K562 (cell line): ENCODE measurements at regions not wholly inside any gene's neighbourhood (a gene's known extent, or its start where the extent isn't known, plus 50 kb on each side); places are given as distances from the start of the nearest gene placed in this dataset.

Experiments used
- ATAC-seq: fragments of 200-7000 bp; cut with Tn5 transposase; 3 replicates; pipeline ENCODE4 v1.9.1; 2020; ENCODE audit warnings: moderate library complexity
- BruUV-seq: library from RNA; stranded (reverse); fragments of 400-500 nt; replicated peaks from 2 replicates; lab custom pipeline; 2021; lab: Mats Ljungman, UMichigan
- CTCF ChIA-PET: fragments of 300-600 bp; formaldehyde crosslinking; extraction: SDS; loops from one replicate; lab custom pipeline; 2021; ENCODE audit warnings: low intra/inter-chr PET ratio; lab: Yijun Ruan, JAX
- POLR2A ChIA-PET: fragments of 300-600, 350-650 bp; sonication (Branson Sonifier 250); formaldehyde crosslinking; extraction: SDS; loops from one replicate; lab custom pipeline; 2021; ENCODE audit warnings: antibody characterized with exemption, inconsistent platforms; lab: Yijun Ruan, JAX
- DNase-seq, 4 experiments: peaks; one replicate each; pipeline versions ENCODE4 v3.0.0 to v3.0.0-alpha.2; 2011 to 2018; ENCODE audit warnings: low spot score in 3 of 4, mixed read lengths in 3 of 4; ENCODE audit errors: extremely low read depth in 1 of 4
- FAIRE-seq: peaks from 2 replicates; lab custom pipeline; 2011; peaks lifted over from hg19 to GRCh38; lab: Jason Lieb, UNC
- H2AFZ ChIP-seq: 2 replicates; pipeline ENCODE4 v1.6.0; 2011; ENCODE audit warnings: low read depth, low read length, control low read depth, inconsistent platforms
- H3K27ac ChIP-seq: fragments of 200-600 bp; 3 replicates; pipeline ENCODE4 v1.8.0; 2011; ENCODE audit warnings: low read depth, mild to moderate bottlenecking, control low read depth, inconsistent platforms, low read length, moderate library complexity, mixed read lengths; ENCODE audit errors: extremely low read depth
- H3K27me3 ChIP-seq, 2 experiments: fragments of 300-600 bp in 1 of 2; 2 replicates in 1 of 2; 3 replicates in 1 of 2; pipeline versions ENCODE4 v1.6.0 to v1.8.0; 2011; ENCODE audit warnings: inconsistent platforms in 2 of 2, low read length in 2 of 2, mild to moderate bottlenecking in 1 of 2, mixed read lengths in 1 of 2, moderate library complexity in 1 of 2; ENCODE audit not compliant: control insufficient read depth in 2 of 2, insufficient read depth in 2 of 2
- H3K36me3 ChIP-seq: fragments of 300-600 bp; 3 replicates; pipeline ENCODE4 v1.8.0; 2011; ENCODE audit warnings: mild to moderate bottlenecking, low read length, inconsistent platforms; ENCODE audit not compliant: control insufficient read depth, insufficient read depth
- H3K4me1 ChIP-seq, 2 experiments: fragments of 200-600 bp in 1 of 2; replicated peaks in 1 of 2; 2 replicates in 1 of 2; 3 replicates in 1 of 2; pipeline versions ENCODE4 v1.5.1 to v1.8.0; 2011; ENCODE audit warnings: inconsistent platforms in 2 of 2, low read length in 2 of 2, mild to moderate bottlenecking in 1 of 2, mixed read lengths in 1 of 2, moderate library complexity in 1 of 2; ENCODE audit not compliant: control insufficient read depth in 2 of 2, insufficient read depth in 2 of 2
- H3K4me2 ChIP-seq: 2 replicates; pipeline ENCODE4 v1.6.1; 2011; ENCODE audit warnings: low read length, control low read depth, inconsistent platforms, mixed read lengths; ENCODE audit not compliant: insufficient read depth
- H3K4me3 ChIP-seq: fragments of 200-600 bp; sonication (generic), shearing (Covaris generic); 2 replicates; pipeline ENCODE4 v1.5.1; 2016; ENCODE audit warnings: control low read depth, inconsistent platforms
- H3K79me2 ChIP-seq: fragments of 200-600 bp; 3 replicates; pipeline ENCODE4 v1.8.0; 2011; ENCODE audit warnings: low read length, inconsistent platforms; ENCODE audit not compliant: control insufficient read depth, insufficient read depth
- H3K9ac ChIP-seq, 2 experiments: 2 replicates each; pipeline versions ENCODE4 v1.6.0 to v1.6.1; 2011; ENCODE audit warnings: low read depth in 2 of 2, low read length in 2 of 2, control low read depth in 1 of 2, inconsistent platforms in 1 of 2, mild to moderate bottlenecking in 1 of 2, mixed read lengths in 1 of 2; ENCODE audit not compliant: insufficient read depth in 1 of 2
- H3K9me1 ChIP-seq: one replicate; pipeline ENCODE4 v1.6.0; 2011; ENCODE audit warnings: inconsistent platforms, mild to moderate bottlenecking, low read length, moderate library complexity; ENCODE audit not compliant: control insufficient read depth, insufficient read depth
- H3K9me3 ChIP-seq: replicated peaks from 2 replicates; pipeline ENCODE4 v1.5.1; 2011; ENCODE audit warnings: low read depth, low read length, inconsistent platforms; ENCODE audit not compliant: control insufficient read depth, insufficient read depth
- H4K20me1 ChIP-seq: replicated peaks from 2 replicates; pipeline ENCODE4 v1.6.1; 2011; ENCODE audit warnings: low read length, inconsistent platforms, mixed read lengths; ENCODE audit not compliant: control insufficient read depth, insufficient read depth
- CBX5 ChIP-seq: IDR thresholded peaks from 2 replicates; pipeline ENCODE4 v1.6.1; 2014; ENCODE audit warnings: low read depth, borderline replicate concordance
- CEBPB ChIP-seq: fragments of 450-650 bp; IDR thresholded peaks from 2 replicates; pipeline ENCODE4 v1.6.1; 2016; ENCODE audit warnings: missing genetic modification characterization, missing compliant biosample characterization
- GTF2B ChIP-seq: IDR thresholded peaks from 2 replicates; pipeline ENCODE4 v1.6.1; 2011; ENCODE audit not compliant: insufficient read length; ENCODE audit errors: extremely low read depth
- GTF3C2 ChIP-seq: IDR thresholded peaks from 3 replicates; pipeline ENCODE4 v1.6.1; 2011; ENCODE audit warnings: borderline replicate concordance, mild to moderate bottlenecking, moderate library complexity; ENCODE audit not compliant: insufficient read length; ENCODE audit errors: extremely low read depth
- PBX2 ChIP-seq, 2 experiments: IDR thresholded peaks in 1 of 2; conservative IDR thresholded peaks in 1 of 2; 2 replicates each; pipeline ENCODE4 v1.6.1; 2016; ENCODE audit warnings: low read depth in 2 of 2, mild to moderate bottlenecking in 1 of 2, missing compliant biosample characterization in 1 of 2, missing genetic modification characterization in 1 of 2, moderate library complexity in 1 of 2
- SAFB2 ChIP-seq: fragments of 200-400 bp; formaldehyde crosslinking; IDR thresholded peaks from 2 replicates; pipeline ENCODE4 v1.6.1; 2018; ENCODE audit warnings: borderline replicate concordance, low read length, low read depth, moderate library complexity; ENCODE audit not compliant: severe bottlenecking
- SNAPC5 ChIP-seq: fragments of 250-450 bp; sonication (Bioruptor Pico); IDR thresholded peaks from 2 replicates; pipeline ENCODE4 v1.8.0; 2021; ENCODE audit warnings: moderate library complexity, mild to moderate bottlenecking, inconsistent platforms
- SP1 ChIP-seq: sonication (generic); formaldehyde crosslinking; IDR thresholded peaks from 2 replicates; pipeline ENCODE4 v1.8.1; 2022; ENCODE audit warnings: mild to moderate bottlenecking, missing genetic modification reagents
- ZBTB43 ChIP-seq: sonication (generic); formaldehyde crosslinking; IDR thresholded peaks from 2 replicates; pipeline ENCODE4 v1.8.0; 2023; ENCODE audit warnings: mild to moderate bottlenecking, missing genetic modification reagents
- ZNF140 ChIP-seq: fragments of 250-450 bp; sonication (Bioruptor Pico); IDR thresholded peaks from 2 replicates; pipeline ENCODE4 v1.8.0; 2021; ENCODE audit warnings: moderate library complexity, mild to moderate bottlenecking, inconsistent platforms
- ZNF444 ChIP-seq: fragments of 250-450 bp; sonication (Bioruptor Pico); IDR thresholded peaks from 2 replicates; pipeline ENCODE4 v1.4.0; 2020; ENCODE audit warnings: mild to moderate bottlenecking, moderate library complexity
- ZNF740 ChIP-seq, 3 experiments: fragments of 200-800 bp in 1 of 3; sonication (Bioruptor generic) in 1 of 3; sonication (generic) in 1 of 3; formaldehyde crosslinking in 1 of 3; IDR thresholded peaks; 2 replicates each; pipeline versions ENCODE4 v1.6.1 to v1.8.0; 2016 to 2022; ENCODE audit warnings: mild to moderate bottlenecking in 2 of 3, missing compliant biosample characterization in 2 of 3, missing genetic modification characterization in 2 of 3, missing genetic modification reagents in 1 of 3
- WGBS: fragments of 100-300 bp; shearing (Covaris generic); methylation state at CpG from one replicate; pipeline ENCODE4 v1.1.6; 2016; ENCODE audit warnings: low coverage, mixed read lengths; ENCODE audit not compliant: insufficient coverage; ENCODE audit errors: missing lambda C conversion rate; 5-methylcytosine and 5-hydroxymethylcytosine counted together
- in situ Hi-C: fragments of 300-500 bp; cut with MboI; formaldehyde crosslinking; loops from 4 replicates; pipeline ENCODE4 v1.15.0; 2018; ENCODE audit warnings: inconsistent platforms, mixed read lengths
- intact Hi-C: fragments of 100-400 bp; cut with micrococcal nuclease; formaldehyde crosslinking; loops from 2 replicates; pipeline ENCODE4 v1.14.2; 2022

GRCh38 chr19:34600366-34600765 lies 76.6 kb downstream of the SCGB2B2 start:
- Histone ChIP-seq H3K79me2 (no peaks in the 10 kb centered on the region), H3K4me2 (no peak overlapping the region), H3K27me3 (peaks cover 0 to 9% of the 10 kb centered on the region in 2 experiments; a peak in 2 of 5 replicates), H3K4me3 (no peak overlapping the region), H2AFZ (no peak overlapping the region), H3K27ac (no peak overlapping the region), H4K20me1 (no peaks in the 10 kb centered on the region), H3K9me3 (no peaks in the 10 kb centered on the region), H3K9ac (no peak overlapping the region), H3K36me3 (no peaks in the 10 kb centered on the region), H3K9me1 (no peaks in the 10 kb centered on the region), H3K4me1 (no peaks in the 10 kb centered on the region; a peak in 1 of 5 replicates)
- in situ Hi-C loops: no loop called here
- DNase-seq (no peak), FAIRE-seq (no peak), ATAC-seq (no peak)
- ChIA-PET CTCF (no interaction called here), POLR2A (no interaction called here)
- no TSS peak for BruUV-seq
- WGBS: 4% methylated on average over 4 of the region's 4 CpGs
- intact Hi-C loops: no loop called here
- no peak for TF ChIP-seq ZNF140 (CRISPR knock-in tag)
- no peak for TF ChIP-seq SNAPC5 (CRISPR knock-in tag)
- no peak for TF ChIP-seq PBX2 (CRISPR knock-in tag; IDR thresholded peaks at IDR 0.05; ENCODE audit: low read depth)
- TF ChIP-seq PBX2 (tag; conservative IDR thresholded peaks at IDR 0.05; ENCODE audit: low read depth): no peak
- no peak for TF ChIP-seq ZNF740 (CRISPR knock-in tag; IDR thresholded peaks at IDR 0.05)
- TF ChIP-seq ZNF740 (tag; IDR thresholded peaks at IDR 0.05): no peak
- TF ChIP-seq CBX5: no peak
- no peak for TF ChIP-seq GTF2B
- TF ChIP-seq ZNF444: no peak
- no peak for TF ChIP-seq GTF3C2
- TF ChIP-seq SP1: no peak
- TF ChIP-seq SAFB2: no peak
- no peak for TF ChIP-seq CEBPB
- TF ChIP-seq ZBTB43 (CRISPR knock-in tag): no peak
